GM10248 (cell line): ENCODE measurements at regions not wholly inside any gene's neighbourhood (a gene's known extent, or its start where the extent isn't known, plus 50 kb on each side); places are given as distances from the start of the nearest gene placed in this dataset.

Experiments
- CTCF ChIA-PET: fragments of 300-600 bp; sonication (Branson Sonifier 250); formaldehyde crosslinking; extraction: SDS; loops from one replicate; lab custom pipeline; 2021; ENCODE audit warnings: antibody characterized with exemption; lab: Yijun Ruan, JAX
- POLR2A ChIA-PET: fragments of 350-650 bp; sonication (Branson Sonifier 250); formaldehyde crosslinking; extraction: SDS; loops from one replicate; lab custom pipeline; 2020; ENCODE audit warnings: antibody characterized with exemption; lab: Yijun Ruan, JAX
- DNase-seq: peaks from one replicate; pipeline ENCODE4 v3.0.0; 2012; ENCODE audit errors: extremely low spot score
- TF ChIP-seq, protein P1 (sequence below): IDR thresholded peaks from 2 replicates; pipeline ENCODE4 v1.5.1; 2012; ENCODE audit warnings: mild to moderate bottlenecking, low read depth; ENCODE audit errors: extremely low read depth, missing control alignments, control extremely low read depth

- CTCF ChIA-PET, result no interaction called here
- no peak for DNase-seq
- TF ChIP-seq, protein P1, sequence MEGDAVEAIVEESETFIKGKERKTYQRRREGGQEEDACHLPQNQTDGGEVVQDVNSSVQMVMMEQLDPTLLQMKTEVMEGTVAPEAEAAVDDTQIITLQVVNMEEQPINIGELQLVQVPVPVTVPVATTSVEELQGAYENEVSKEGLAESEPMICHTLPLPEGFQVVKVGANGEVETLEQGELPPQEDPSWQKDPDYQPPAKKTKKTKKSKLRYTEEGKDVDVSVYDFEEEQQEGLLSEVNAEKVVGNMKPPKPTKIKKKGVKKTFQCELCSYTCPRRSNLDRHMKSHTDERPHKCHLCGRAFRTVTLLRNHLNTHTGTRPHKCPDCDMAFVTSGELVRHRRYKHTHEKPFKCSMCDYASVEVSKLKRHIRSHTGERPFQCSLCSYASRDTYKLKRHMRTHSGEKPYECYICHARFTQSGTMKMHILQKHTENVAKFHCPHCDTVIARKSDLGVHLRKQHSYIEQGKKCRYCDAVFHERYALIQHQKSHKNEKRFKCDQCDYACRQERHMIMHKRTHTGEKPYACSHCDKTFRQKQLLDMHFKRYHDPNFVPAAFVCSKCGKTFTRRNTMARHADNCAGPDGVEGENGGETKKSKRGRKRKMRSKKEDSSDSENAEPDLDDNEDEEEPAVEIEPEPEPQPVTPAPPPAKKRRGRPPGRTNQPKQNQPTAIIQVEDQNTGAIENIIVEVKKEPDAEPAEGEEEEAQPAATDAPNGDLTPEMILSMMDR, result no peak
- POLR2A ChIA-PET, result no interaction called here
Measured at GRCh38 chr5:120405286-120405864, 58.7 kb upstream of the PRR16 start.

GRCh38 chr5:120405923-120406322 is 58.2 kb upstream of the PRR16 start:
- CTCF ChIA-PET, result no interaction called here
- POLR2A ChIA-PET, result no interaction called here
- DNase-seq, result no peak
- TF ChIP-seq, protein P1, result no peak

DNA sequence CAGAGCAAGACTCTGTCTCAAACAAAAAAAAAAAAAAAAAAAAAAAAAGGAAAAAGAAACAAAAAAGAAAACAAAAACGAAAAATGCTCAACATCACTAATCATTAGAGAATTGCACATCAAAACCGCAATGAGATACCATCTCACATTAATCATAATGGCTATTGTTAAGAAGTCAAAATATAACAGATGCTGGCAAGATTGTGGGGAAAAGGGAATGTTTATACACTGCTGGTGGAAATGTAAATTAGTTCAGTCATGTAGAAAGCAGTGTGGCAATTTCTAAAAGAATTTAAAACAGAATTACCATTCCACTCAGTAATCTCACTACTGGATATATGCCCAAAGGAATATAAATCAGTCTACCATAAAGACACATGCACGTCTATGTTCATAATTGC is 50.4 kb upstream of the PRR16 start:
- POLR2A ChIA-PET, result no interaction called here
- no peak for DNase-seq
- TF ChIP-seq, protein P1, result no peak
- CTCF ChIA-PET, result no interaction called here
